ENCODE measurements at regions not wholly inside any gene's neighbourhood (a gene's known extent, or its start where the extent isn't known, plus 50 kb on each side); places are given as distances from the start of the nearest gene placed in this dataset.

- no peak overlapping the region for H3K4me3 Mint-ChIP-seq
- H3K36me3 Mint-ChIP-seq (ENCODE audit: low read depth) = no peaks in the 10 kb centered on the region
- H3K27me3 Mint-ChIP-seq = no peaks in the 10 kb centered on the region
- no peak for DNase-seq
- no peak for ATAC-seq
- no peaks in the 10 kb centered on the region for H3K9me3 ChIP-seq (ENCODE audit: control insufficient read depth, low read length, poor library complexity, severe bottlenecking)
- no peak overlapping the region for H3K27ac Mint-ChIP-seq
- no peaks in the 10 kb centered on the region for H3K4me1 Mint-ChIP-seq
Observed at GRCh38 chr4:177008071-177008835, 215.5 kb upstream of the VEGFC start.

DNA sequence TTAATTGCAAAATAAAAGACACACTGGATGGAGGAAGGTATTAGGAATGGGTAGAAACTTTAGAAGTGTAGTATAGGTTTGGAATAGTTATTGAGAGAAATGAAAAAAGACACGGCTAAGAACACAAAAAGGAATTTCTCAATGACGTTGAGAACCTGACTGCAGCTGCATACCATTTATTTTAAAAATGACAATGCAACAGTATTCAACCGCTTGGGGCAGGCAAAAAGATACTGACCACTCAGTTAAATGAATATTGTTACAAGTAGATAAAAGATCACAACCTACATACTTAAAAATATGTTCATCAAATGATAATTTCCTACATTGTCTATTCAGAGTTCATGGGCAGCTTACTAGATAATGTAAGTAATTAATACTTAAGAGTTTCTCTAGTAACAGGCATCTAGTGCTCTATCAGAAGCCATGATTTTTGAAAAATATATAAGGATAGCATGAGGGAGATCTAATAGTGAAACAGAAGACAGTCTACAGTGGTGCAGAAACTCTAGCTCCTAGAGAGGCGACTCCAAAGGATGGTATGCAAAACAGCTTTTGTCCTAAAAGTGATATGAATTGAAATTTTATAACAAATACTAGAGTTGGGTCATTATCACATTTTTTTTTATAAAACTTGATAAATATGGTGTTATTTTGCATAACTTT is 216.2 kb upstream of the VEGFC start:
- Mint-ChIP-seq H3K4me3 (no peak overlapping the region), H3K36me3 (ENCODE audit: low read depth) (no peaks in the 10 kb centered on the region), H3K27me3 (no peaks in the 10 kb centered on the region), H3K27ac (no peak overlapping the region), H3K4me1 (no peaks in the 10 kb centered on the region)
- DNase-seq = no peak
- ATAC-seq = no peak
- no peaks in the 10 kb centered on the region for H3K9me3 ChIP-seq (ENCODE audit: control insufficient read depth, low read length, poor library complexity, severe bottlenecking)

- no peak overlapping the region for H3K27ac Mint-ChIP-seq
Observed at GRCh38 chr4:177010418-177010817, 217.7 kb upstream of the VEGFC start.

GRCh38 chr4:177012918-177013545 is 220.3 kb upstream of the VEGFC start:
- no peak overlapping the region for H3K4me3 Mint-ChIP-seq
- H3K9me3 ChIP-seq (ENCODE audit: control insufficient read depth, low read length, poor library complexity, severe bottlenecking) = no peaks in the 10 kb centered on the region
- no peak overlapping the region for H3K27ac Mint-ChIP-seq
- no peaks in the 10 kb centered on the region for H3K27me3 Mint-ChIP-seq
- DNase-seq = no peak
- ATAC-seq = no peak
- H3K36me3 Mint-ChIP-seq (ENCODE audit: low read depth) = no peaks in the 10 kb centered on the region
- H3K4me1 Mint-ChIP-seq = no peaks in the 10 kb centered on the region

More at GRCh38 chr4:177010418-177010817, 217.7 kb upstream of the VEGFC start:
- Mint-ChIP-seq H3K4me3 (no peak overlapping the region), H3K27me3 (no peaks in the 10 kb centered on the region), H3K4me1 (no peaks in the 10 kb centered on the region), H3K36me3 (ENCODE audit: low read depth) (no peaks in the 10 kb centered on the region)
- H3K9me3 ChIP-seq (ENCODE audit: control insufficient read depth, low read length, poor library complexity, severe bottlenecking) = no peaks in the 10 kb centered on the region
- ATAC-seq (no peak), DNase-seq (no peak)

- no peak overlapping the region for H3K4me3 Mint-ChIP-seq
- H3K36me3 Mint-ChIP-seq (ENCODE audit: low read depth) = no peaks in the 10 kb centered on the region
Observed at GRCh38 chr4:177016541-177017141, 223.9 kb upstream of the VEGFC start.

DNA sequence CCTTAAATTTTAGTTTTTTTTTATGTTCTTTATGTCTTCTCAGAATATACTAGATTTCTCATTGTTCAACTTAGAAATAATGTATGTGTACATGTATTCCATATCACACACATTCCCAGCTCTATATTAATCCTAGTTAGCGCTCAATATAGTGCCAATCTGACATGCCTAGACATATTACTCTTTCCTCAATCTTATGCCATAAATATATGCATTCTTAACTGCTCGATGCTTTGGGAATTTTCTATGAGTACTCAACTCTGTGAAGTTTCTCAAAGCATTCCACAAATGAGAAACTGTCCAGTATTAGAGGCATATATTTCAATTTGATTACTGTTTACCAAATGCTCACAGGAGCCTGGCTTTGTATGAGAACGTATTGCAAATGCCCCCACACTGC is 231.2 kb upstream of the VEGFC start:
- Mint-ChIP-seq H3K27me3 (no peaks in the 10 kb centered on the region), H3K36me3 (ENCODE audit: low read depth) (no peaks in the 10 kb centered on the region), H3K27ac (no peak overlapping the region), H3K4me1 (no peaks in the 10 kb centered on the region), H3K4me3 (no peak overlapping the region)
- DNase-seq (no peak), ATAC-seq (no peak)
- no peaks in the 10 kb centered on the region for H3K9me3 ChIP-seq (ENCODE audit: control insufficient read depth, low read length, poor library complexity, severe bottlenecking)

More at GRCh38 chr4:177016541-177017141, 223.9 kb upstream of the VEGFC start:
- H3K27ac Mint-ChIP-seq = no peak overlapping the region
- no peaks in the 10 kb centered on the region for H3K27me3 Mint-ChIP-seq
- H3K9me3 ChIP-seq (ENCODE audit: control insufficient read depth, low read length, poor library complexity, severe bottlenecking) = no peaks in the 10 kb centered on the region
- ATAC-seq = no peak
- H3K4me1 Mint-ChIP-seq = no peaks in the 10 kb centered on the region
- DNase-seq = no peak

- ATAC-seq (no peak), DNase-seq (no peak)
- Mint-ChIP-seq H3K36me3 (ENCODE audit: low read depth) (no peaks in the 10 kb centered on the region), H3K4me1 (no peaks in the 10 kb centered on the region), H3K4me3 (no peak overlapping the region), H3K27me3 (peaks cover under 1% of the 10 kb centered on the region), H3K27ac (no peak overlapping the region)
- H3K9me3 ChIP-seq (ENCODE audit: control insufficient read depth, low read length, poor library complexity, severe bottlenecking) = no peaks in the 10 kb centered on the region
Observed at GRCh38 chr4:177032341-177032740, 239.6 kb upstream of the VEGFC start.

DNA sequence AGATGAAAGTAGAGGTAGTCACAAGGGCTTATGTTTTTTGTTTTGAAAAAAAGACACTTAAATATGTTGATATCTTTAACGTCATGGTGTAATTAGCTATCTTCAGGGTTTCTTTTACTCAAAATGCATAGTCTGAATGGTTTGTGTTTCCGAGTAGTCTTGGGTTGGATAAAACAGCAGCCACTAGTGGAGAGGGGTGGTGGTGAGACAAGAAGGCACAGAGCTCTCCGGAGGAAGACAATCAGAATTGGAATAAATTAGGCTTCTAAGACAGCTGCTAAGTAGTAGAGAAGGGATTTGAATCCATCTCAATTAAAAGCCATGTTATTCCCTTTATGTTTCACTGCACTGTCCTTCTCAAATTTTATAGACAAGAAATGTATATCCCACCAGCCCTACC is 240.4 kb upstream of the VEGFC start:
- H3K9me3 ChIP-seq (ENCODE audit: control insufficient read depth, low read length, poor library complexity, severe bottlenecking) = no peaks in the 10 kb centered on the region
- H3K36me3 Mint-ChIP-seq (ENCODE audit: low read depth) = no peaks in the 10 kb centered on the region
- DNase-seq = no peak
- H3K27ac Mint-ChIP-seq = no peak overlapping the region
- peaks cover 5% of the 10 kb centered on the region for H3K27me3 Mint-ChIP-seq
- H3K4me3 Mint-ChIP-seq = no peak overlapping the region
- ATAC-seq = no peak
- no peaks in the 10 kb centered on the region for H3K4me1 Mint-ChIP-seq

DNA sequence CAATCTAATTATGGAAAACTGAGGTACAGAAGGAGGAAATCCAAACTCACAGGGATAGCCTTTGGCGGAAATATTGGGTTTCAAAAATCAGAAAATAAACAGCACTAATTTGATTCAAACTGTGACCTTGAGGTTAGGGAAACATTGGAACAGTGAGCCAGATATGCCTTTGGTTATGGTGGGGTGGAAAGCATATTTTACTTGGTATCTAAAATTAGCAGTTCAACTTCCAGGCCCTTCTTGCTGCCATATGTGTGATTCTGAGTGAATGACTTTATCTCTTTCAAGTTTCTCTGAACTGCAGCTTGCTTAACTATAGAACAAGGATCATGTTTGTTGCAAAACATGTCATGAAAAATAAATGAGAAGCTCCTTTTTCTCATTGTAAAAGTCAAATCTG is 240.9 kb upstream of the VEGFC start:
- Mint-ChIP-seq H3K36me3 (ENCODE audit: low read depth) (no peaks in the 10 kb centered on the region), H3K4me1 (no peaks in the 10 kb centered on the region), H3K27ac (no peak overlapping the region), H3K27me3 (peaks cover 5% of the 10 kb centered on the region), H3K4me3 (no peak overlapping the region)
- no peaks in the 10 kb centered on the region for H3K9me3 ChIP-seq (ENCODE audit: control insufficient read depth, low read length, poor library complexity, severe bottlenecking)
- DNase-seq (no peak), ATAC-seq (no peak)

DNA sequence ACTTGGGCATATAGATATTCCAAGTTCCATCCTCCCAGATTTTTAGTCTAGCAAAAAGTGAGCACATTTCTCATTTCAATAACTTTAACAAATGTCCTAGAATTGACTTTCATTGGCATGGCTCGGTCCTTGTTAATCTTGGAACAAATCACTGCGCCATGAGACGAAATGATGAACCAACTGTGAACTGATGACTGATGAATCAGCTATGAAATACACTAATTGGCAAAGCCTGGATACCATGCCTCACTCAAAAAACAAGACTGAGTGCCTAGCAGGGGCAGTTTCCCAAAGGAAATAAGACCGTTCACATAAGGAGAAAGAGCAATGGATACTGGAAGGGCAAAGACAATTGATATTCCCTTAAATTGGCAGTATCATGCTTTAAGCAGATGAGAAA is 248.6 kb upstream of the VEGFC start:
- H3K4me3 Mint-ChIP-seq = no peak overlapping the region
- peaks cover 26% of the 10 kb centered on the region for H3K27me3 Mint-ChIP-seq
- no peak overlapping the region for H3K27ac Mint-ChIP-seq
- peaks cover 2% of the 10 kb centered on the region for H3K4me1 Mint-ChIP-seq
- no peaks in the 10 kb centered on the region for H3K9me3 ChIP-seq (ENCODE audit: control insufficient read depth, low read length, poor library complexity, severe bottlenecking)
- H3K36me3 Mint-ChIP-seq (ENCODE audit: low read depth) = peaks cover 2% of the 10 kb centered on the region
- DNase-seq (no peak), ATAC-seq (no peak)

DNA sequence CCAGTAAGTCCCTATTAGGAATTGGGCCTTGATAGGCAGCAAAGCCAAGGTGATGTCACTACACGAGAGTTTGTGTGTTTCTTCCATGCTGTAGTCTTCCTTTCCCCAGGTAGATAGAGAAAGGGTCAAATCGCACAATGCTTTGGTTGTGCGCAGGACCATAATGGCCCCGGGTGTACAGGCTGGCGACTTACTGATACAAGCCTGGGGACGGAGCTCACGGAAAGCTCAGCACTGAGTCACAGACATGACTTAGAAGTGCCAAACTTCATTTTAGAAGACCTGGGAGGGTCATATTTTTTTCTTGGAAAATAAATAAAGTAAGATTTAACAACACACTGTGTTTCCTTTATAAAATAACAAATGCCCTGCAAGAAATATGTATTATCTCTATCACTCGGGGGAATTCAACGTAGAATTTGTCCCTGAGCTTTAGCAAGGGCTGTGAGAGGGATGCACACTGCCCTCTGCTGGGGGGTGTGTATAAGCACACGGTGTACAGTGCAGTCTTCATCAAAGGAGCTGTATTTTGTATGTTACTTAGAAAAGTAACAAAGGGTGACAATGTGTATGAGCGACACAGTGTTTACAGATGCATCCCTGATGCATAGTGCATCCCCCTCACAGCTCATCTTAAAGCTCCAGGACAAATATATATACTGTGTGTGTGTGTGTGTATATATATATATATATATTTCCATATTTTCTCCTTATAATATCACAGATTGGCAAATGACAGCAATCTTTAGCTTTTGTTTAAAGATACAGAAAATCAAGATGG is 254.5 kb upstream of the VEGFC start:
- DNase-seq (peak; percentile 10 to 33 (median 15)), ATAC-seq (peak; percentile 86)
- peaks cover 5% of the 10 kb centered on the region for H3K4me1 Mint-ChIP-seq
- H3K36me3 Mint-ChIP-seq (ENCODE audit: low read depth) = peaks cover 2% of the 10 kb centered on the region
- no peaks in the 10 kb centered on the region for H3K9me3 ChIP-seq (ENCODE audit: control insufficient read depth, low read length, poor library complexity, severe bottlenecking)
- H3K27me3 Mint-ChIP-seq = peaks cover 58% of the 10 kb centered on the region
- H3K4me3 Mint-ChIP-seq = no peak overlapping the region
- no peak overlapping the region for H3K27ac Mint-ChIP-seq

DNA sequence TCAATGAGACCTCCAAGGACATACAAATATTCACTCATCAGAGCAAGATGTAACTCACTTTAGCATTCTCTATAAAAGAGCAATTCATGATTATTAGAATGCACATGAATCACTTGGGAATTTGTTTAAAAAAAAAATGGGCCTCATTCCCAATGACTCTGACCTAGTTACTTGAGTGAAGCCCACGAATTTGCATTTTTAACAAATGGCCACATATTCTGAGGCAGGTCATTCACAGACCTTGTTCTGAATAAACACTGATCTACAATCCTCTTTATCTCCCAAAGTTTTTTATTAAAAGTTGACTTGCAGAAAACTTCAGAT is 255.1 kb upstream of the VEGFC start:
- Mint-ChIP-seq H3K27ac (no peak overlapping the region), H3K36me3 (ENCODE audit: low read depth) (peaks cover 2% of the 10 kb centered on the region), H3K4me1 (peaks cover 5% of the 10 kb centered on the region), H3K4me3 (no peak overlapping the region), H3K27me3 (peaks cover 64% of the 10 kb centered on the region)
- DNase-seq (no peak), ATAC-seq (no peak)
- no peaks in the 10 kb centered on the region for H3K9me3 ChIP-seq (ENCODE audit: control insufficient read depth, low read length, poor library complexity, severe bottlenecking)
